Peyer's patch (tissue), 4 donors: ENCODE measurements at regions not wholly inside any gene's neighbourhood (a gene's known extent, or its start where the extent isn't known, plus 50 kb on each side); places are given as distances from the start of the nearest gene placed in this dataset.
A peak's percentile ranks its signal among the peaks of the same experiment; 100 is the strongest.

Experiments used
- DNase-seq, 3 donors: peaks; one replicate each; pipeline ENCODE4 v3.0.0-alpha.2; 2017 to 2019
- H3K27ac ChIP-seq, 4 donors: fragments of 200-600 bp; sonication (generic); one replicate each; pipeline ENCODE4 v1.5.1; 2016 to 2019
- H3K27me3 ChIP-seq, 2 donors: fragments of 200-600 bp; sonication (generic); one replicate each; pipeline ENCODE4 v1.5.1; 2019
- H3K36me3 ChIP-seq, 3 donors: fragments of 200-600 bp; sonication (generic); one replicate each; pipeline ENCODE4 v1.5.1; 2016 to 2019
- H3K4me1 ChIP-seq, 4 donors: fragments of 200-600 bp; sonication (generic); one replicate each; pipeline ENCODE4 v1.5.1; 2016 to 2019
- H3K4me3 ChIP-seq, 4 donors: fragments of 200-600 bp; sonication (generic); 1 replicate in 3 of 4; 2 replicates in 1 of 4; pipeline ENCODE4 v1.5.1; 2016 to 2019; ENCODE audit warnings: mild to moderate bottlenecking in 1 of 4
- H3K9me3 ChIP-seq, 4 donors: fragments of 200-600 bp; sonication (generic); one replicate each; pipeline ENCODE4 v1.5.1; 2016 to 2019; ENCODE audit warnings: mild to moderate bottlenecking in 1 of 4
- POLR2A ChIP-seq, 2 donors: fragments of 450-650 bp; IDR thresholded peaks; one replicate each; pipeline ENCODE4 v1.5.1; 2017; ENCODE audit warnings: antibody characterized with exemption in 2 of 2, mild to moderate bottlenecking in 2 of 2, moderate library complexity in 2 of 2
- TF ChIP-seq, protein P1 (sequence below), 6 experiments: fragments of 450-650 bp in 4 of 6; fragments of 200-600 bp in 2 of 6; sonication (generic) in 1 of 6; IDR thresholded peaks; one replicate each; pipeline ENCODE4 v1.5.1; 2017 to 2019; ENCODE audit warnings: antibody characterized with exemption in 6 of 6, mild to moderate bottlenecking in 3 of 6, moderate library complexity in 1 of 6

GRCh38 chr6:137767465-137767864, 99.6 kb upstream of the TNFAIP3 start:
- peaks cover 0 to 6% (median 0%) of the 10 kb centered on the region in 4 donors for H3K4me1 ChIP-seq
- no peak for TF ChIP-seq POLR2A (IDR thresholded peaks at IDR 0.05)
- TF ChIP-seq, protein P1, sequence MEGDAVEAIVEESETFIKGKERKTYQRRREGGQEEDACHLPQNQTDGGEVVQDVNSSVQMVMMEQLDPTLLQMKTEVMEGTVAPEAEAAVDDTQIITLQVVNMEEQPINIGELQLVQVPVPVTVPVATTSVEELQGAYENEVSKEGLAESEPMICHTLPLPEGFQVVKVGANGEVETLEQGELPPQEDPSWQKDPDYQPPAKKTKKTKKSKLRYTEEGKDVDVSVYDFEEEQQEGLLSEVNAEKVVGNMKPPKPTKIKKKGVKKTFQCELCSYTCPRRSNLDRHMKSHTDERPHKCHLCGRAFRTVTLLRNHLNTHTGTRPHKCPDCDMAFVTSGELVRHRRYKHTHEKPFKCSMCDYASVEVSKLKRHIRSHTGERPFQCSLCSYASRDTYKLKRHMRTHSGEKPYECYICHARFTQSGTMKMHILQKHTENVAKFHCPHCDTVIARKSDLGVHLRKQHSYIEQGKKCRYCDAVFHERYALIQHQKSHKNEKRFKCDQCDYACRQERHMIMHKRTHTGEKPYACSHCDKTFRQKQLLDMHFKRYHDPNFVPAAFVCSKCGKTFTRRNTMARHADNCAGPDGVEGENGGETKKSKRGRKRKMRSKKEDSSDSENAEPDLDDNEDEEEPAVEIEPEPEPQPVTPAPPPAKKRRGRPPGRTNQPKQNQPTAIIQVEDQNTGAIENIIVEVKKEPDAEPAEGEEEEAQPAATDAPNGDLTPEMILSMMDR (IDR thresholded peaks at IDR 0.05): no peak
- no peak overlapping the region for H3K4me3 ChIP-seq
- no peaks in the 10 kb centered on the region for H3K36me3 ChIP-seq
- H3K27ac ChIP-seq: peak overlapping the region in 3 of 4 donors; percentile 22 to 48 (median 41)
- H3K9me3 ChIP-seq: no peaks in the 10 kb centered on the region
- no peaks in the 10 kb centered on the region for H3K27me3 ChIP-seq
- no peak for DNase-seq

- H3K27me3 ChIP-seq: no peaks in the 10 kb centered on the region
- no peak for DNase-seq
- peak overlapping the region in 3 of 4 donors; percentile 22 to 48 (median 41) for H3K27ac ChIP-seq
These were observed 99.0 kb upstream of the TNFAIP3 start for GRCh38 chr6:137767911-137768690.

DNA sequence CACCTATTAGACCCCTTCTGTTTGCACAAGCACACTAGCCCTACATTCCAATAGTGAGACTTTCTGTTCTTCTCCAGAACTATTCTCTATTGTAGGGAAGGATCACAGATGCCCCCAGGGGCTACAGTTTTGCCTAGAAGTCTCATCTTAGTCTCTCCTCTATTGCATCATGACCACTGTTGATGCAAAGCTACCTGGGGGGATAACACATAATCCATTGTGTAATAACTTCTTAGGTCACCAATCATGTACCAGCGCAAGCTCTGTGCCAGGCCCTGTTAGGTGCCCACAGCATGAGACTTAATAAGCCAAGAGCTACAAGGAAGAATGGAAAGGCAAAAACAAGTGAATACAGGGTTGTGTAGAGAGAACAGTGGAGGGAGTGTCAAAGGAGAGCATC, 98.1 kb upstream of the TNFAIP3 start:
- Histone ChIP-seq H3K27ac (no peak overlapping the region), H3K36me3 (no peaks in the 10 kb centered on the region), H3K9me3 (no peaks in the 10 kb centered on the region), H3K27me3 (no peaks in the 10 kb centered on the region), H3K4me1 (peaks cover 0 to 6% (median 0%) of the 10 kb centered on the region in 4 donors), H3K4me3 (no peak overlapping the region)
- TF ChIP-seq, protein P1 (IDR thresholded peaks at IDR 0.05): no peak
- TF ChIP-seq POLR2A (IDR thresholded peaks at IDR 0.05): no peak
- no peak for DNase-seq

More at GRCh38 chr6:137767911-137768690, 99.0 kb upstream of the TNFAIP3 start:
- TF ChIP-seq, protein P1 (IDR thresholded peaks at IDR 0.05): no peak
- TF ChIP-seq POLR2A (IDR thresholded peaks at IDR 0.05): no peak
- peaks cover 0 to 6% (median 0%) of the 10 kb centered on the region in 4 donors for H3K4me1 ChIP-seq
- H3K9me3 ChIP-seq: no peaks in the 10 kb centered on the region
- H3K4me3 ChIP-seq: no peak overlapping the region
- no peaks in the 10 kb centered on the region for H3K36me3 ChIP-seq

DNA sequence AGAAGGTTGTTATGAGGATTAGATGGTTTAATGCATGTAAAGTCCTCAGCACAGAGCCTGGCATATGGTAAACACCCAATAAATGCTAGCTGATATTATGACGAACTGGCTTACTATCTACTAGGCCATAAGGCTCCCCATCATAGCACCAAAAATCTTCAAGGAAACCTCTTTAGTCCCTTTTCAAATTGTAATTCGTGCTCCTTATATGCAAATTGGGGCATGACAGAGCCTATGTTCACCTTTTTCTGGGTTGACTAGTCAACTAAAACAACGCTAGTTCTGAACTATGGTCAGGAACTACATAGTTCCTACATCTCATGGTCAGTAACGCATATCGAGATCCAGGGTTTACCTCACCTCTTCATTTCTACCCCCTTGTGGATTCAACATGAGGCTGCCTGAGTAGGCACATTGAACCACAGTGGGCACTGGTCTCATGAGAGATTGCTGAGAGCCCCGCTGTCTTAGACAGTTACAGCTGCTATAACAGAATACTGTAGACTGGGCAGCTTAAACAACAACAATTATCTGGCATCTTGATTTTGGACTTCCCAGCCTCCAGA, 97.2 kb upstream of the TNFAIP3 start:
- TF ChIP-seq, protein P1 (IDR thresholded peaks at IDR 0.05): no peak
- no peak for TF ChIP-seq POLR2A (IDR thresholded peaks at IDR 0.05)
- H3K4me1 ChIP-seq: peaks cover 0 to 6% (median 0%) of the 10 kb centered on the region in 4 donors

GRCh38 chr6:137772541-137773250, 94.4 kb upstream of the TNFAIP3 start:
- H3K27me3 ChIP-seq: no peaks in the 10 kb centered on the region
- H3K36me3 ChIP-seq: no peaks in the 10 kb centered on the region
- DNase-seq: no peak
- peaks cover 0 to 6% (median 0%) of the 10 kb centered on the region in 4 donors for H3K4me1 ChIP-seq
- TF ChIP-seq POLR2A (IDR thresholded peaks at IDR 0.05): no peak
- TF ChIP-seq, protein P1 (IDR thresholded peaks at IDR 0.05): no peak
- no peaks in the 10 kb centered on the region for H3K9me3 ChIP-seq
- H3K27ac ChIP-seq: no peak overlapping the region
- H3K4me3 ChIP-seq: no peak overlapping the region

More for the DNA sequence above, 97.2 kb upstream of the TNFAIP3 start:
- Histone ChIP-seq H3K36me3 (no peaks in the 10 kb centered on the region), H3K27ac (no peak overlapping the region), H3K27me3 (no peaks in the 10 kb centered on the region), H3K4me3 (no peak overlapping the region), H3K9me3 (no peaks in the 10 kb centered on the region)
- no peak for DNase-seq
